Urinary bladder (tissue), 3 donors: ENCODE measurements at regions not wholly inside any gene's neighbourhood (a gene's known extent, or its start where the extent isn't known, plus 50 kb on each side); places are given as distances from the start of the nearest gene placed in this dataset.
"Not testable (repeated sequence)": the region's sequence is repeated elsewhere in the genome, so short reads cannot be mapped to it uniquely, and the experiment has no call there.

ENCODE experiments used
- DNase-seq: peaks from one replicate; pipeline ENCODE4 v3.0.0-alpha.2; 2015; ENCODE audit errors: extremely low spot score
- H3K27ac ChIP-seq: one replicate; pipeline ENCODE4 v1.5.1; 2013; ENCODE audit warnings: low read depth, mild to moderate bottlenecking, moderate library complexity
- H3K36me3 ChIP-seq: one replicate; pipeline ENCODE4 v1.6.1; 2013; ENCODE audit warnings: mild to moderate bottlenecking, moderate library complexity; ENCODE audit not compliant: insufficient read depth
- H3K4me1 ChIP-seq: one replicate; pipeline ENCODE4 v1.6.1; 2013; ENCODE audit warnings: mild to moderate bottlenecking, moderate library complexity; ENCODE audit not compliant: insufficient read depth
- H3K4me3 ChIP-seq: one replicate; pipeline ENCODE4 v1.5.1; 2013; ENCODE audit warnings: low read depth, low read length
- WGBS: extraction: QIAGEN DNeasy Blood & Tissue Kit; methylation state at CpG from one replicate; pipeline ENCODE4 v1.1.7; 2013; 5-methylcytosine and 5-hydroxymethylcytosine counted together
- donor health status: healthy with polysubstance abuse.
- donor health status: healthy.

DNA sequence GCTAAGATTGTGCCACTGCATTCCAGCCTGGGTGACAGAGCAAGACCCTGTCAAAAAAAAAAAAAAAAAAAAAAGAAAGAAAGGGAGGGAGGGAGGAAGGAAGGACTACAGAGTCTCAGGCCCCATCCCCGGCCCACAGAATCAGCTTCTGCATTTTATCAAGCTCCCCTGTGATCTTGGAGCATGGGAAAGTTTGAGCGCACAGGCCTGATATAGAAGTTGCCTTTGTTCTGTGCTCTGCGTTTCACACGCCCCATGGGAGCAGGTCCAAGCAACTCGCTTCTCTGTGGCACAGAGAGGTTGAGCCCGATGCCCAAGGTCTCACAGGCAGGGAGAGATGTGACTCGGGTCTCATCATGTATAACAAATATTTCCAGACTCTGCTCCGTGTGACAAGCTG is 101.8 kb downstream of the PHETA1 start:
- H3K36me3 ChIP-seq = no peaks in the 10 kb centered on the region
- DNase-seq = no peak
- 60% methylated on average over 8 of the region's 8 CpGs for WGBS

DNA sequence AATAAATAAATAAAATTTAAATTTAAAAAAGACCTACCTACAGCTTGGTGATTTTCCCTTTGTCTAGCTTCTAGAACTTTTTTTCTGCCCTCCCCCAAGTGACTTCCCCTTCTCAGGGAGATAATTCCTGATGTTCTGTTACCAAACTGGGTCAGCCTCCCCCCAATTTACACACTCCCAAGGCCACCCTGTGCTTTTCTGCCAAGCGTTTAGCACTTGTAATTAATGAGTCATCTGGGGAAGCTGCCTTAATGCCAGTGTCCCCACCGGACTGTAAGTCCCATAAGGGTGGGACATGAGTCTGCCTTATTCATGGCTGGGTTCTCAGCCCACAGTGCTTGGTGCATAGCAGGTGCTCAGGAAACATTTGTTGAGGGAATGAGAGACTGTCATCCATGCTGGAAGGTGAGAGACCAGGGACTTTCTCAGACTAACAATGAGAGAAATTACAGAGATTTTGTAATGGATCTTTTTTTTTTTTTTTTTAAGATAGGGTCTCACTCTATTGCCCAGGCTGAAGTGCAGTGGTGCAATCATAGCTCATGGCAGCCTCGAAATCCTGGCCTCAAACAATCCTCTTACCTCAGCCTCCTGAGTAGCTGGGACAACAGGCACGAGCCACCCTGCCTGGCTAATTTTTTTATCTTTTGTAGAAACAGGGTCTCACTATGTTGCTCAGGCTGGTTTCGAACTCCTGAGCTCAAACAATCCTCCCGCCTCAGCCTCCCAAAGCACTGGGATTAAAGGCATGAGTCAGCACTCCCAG is 106.8 kb downstream of the PHETA1 start:
- DNase-seq = no peak
- Histone ChIP-seq H3K4me3 (no peak overlapping the region), H3K4me1 (no peaks in the 10 kb centered on the region), H3K27ac (no peak overlapping the region), H3K36me3 (no peaks in the 10 kb centered on the region)
- WGBS = 78% methylated on average over 6 of the region's 6 CpGs

More for the DNA sequence above, 101.8 kb downstream of the PHETA1 start:
- Histone ChIP-seq H3K4me1 (no peaks in the 10 kb centered on the region), H3K27ac (no peak overlapping the region), H3K4me3 (no peak overlapping the region)

DNA sequence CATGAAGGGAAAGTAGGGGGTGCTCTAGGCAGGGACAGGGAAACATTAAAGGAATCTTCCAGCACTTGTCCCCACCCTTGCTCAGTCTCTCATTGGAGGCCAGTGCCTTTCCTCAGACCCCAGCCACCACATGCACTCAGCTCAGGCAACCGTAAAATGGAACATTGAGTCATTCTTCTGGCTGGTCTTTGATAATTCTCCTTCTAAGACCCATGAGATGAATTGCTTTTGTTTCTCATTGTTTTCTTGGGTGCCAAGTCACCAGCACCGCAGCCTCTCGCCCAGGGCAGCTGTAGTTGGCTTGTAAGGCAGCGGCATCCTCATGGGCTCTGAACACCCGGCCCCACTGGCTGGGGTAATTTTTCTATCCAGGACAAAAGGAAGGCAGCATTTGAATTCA is 108.2 kb downstream of the PHETA1 start:
- 88% methylated on average over 5 of the region's 5 CpGs for WGBS
- Histone ChIP-seq H3K36me3 (no peaks in the 10 kb centered on the region), H3K4me1 (no peaks in the 10 kb centered on the region), H3K27ac (no peak overlapping the region), H3K4me3 (no peak overlapping the region)
- no peak for DNase-seq

DNA sequence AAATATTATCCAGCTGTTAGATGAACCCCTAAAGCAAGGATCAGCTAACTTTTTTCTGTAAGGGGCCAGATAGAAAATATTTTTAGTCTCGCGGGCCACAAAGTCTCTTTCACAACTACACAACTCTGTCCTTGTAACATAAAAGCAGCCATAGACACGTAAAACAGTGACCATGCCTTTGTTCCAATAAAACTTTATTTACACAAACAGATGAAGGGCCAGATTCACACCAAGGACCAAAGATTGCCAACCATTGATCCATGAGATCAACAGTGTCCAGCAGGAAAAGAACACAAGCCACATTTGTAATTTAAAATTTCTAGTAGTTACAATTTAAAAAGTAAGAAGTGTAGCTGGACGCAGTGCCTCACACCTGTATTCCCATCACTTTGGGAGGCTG is 109.7 kb downstream of the PHETA1 start:
- WGBS = 91% methylated on average over 4 of the region's 4 CpGs
- Histone ChIP-seq H3K4me3 (no peak overlapping the region), H3K4me1 (no peaks in the 10 kb centered on the region), H3K36me3 (no peaks in the 10 kb centered on the region), H3K27ac (no peak overlapping the region)
- no peak for DNase-seq

DNA sequence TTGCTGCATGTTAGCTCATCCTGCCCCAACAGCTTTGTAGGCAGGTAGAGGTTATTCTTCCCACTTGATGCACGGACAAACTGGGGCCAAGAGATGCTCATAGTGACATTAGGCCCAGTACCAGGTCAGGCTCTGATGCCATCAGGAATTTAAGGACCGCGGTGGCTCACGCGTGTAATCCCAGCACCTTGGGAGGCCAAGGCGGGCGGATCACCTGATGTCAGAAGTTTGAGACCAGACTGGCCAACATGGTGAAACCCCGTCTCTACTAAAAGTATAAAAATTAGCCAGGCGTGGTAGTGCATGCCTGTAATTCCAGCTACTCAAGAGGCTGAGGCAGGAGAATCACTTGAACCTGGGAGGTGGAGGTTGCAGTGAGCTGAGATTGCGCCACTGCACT is 110.8 kb downstream of the PHETA1 start:
- H3K4me3 ChIP-seq, H3K4me1 ChIP-seq, DNase-seq, H3K36me3 ChIP-seq, H3K27ac ChIP-seq: not testable (repeated sequence)
- WGBS = 91% methylated on average over 10 of the region's 10 CpGs

DNA sequence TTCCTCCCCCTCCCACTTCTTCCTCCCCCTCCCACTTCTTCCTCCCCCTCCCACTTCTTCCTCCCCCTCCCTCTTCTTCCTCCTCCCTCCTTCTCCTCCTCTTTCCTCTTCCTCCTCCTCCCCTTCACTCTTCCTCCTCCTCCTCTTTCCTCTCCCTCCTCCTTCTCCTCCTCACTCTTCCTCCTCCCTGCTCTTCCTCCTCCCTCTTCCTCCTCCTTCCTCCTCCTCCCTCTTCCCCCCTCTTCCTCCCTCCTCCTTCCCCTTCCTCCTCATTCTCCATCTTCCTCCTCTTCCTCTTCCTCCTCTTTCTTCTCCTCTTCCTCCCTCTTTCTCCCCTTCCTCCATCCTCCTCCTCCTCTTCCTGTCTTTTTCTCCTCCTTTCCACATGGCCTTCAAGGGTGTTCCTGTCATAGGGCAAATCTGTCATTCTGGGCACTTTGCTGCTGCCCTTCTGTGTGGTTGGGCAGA is 111.4 kb downstream of the PHETA1 start:
- H3K4me1 ChIP-seq = no peaks in the 10 kb centered on the region
- no peak overlapping the region for H3K27ac ChIP-seq
- DNase-seq = no peak
- no peaks in the 10 kb centered on the region for H3K36me3 ChIP-seq
- H3K4me3 ChIP-seq = no peak overlapping the region

DNA sequence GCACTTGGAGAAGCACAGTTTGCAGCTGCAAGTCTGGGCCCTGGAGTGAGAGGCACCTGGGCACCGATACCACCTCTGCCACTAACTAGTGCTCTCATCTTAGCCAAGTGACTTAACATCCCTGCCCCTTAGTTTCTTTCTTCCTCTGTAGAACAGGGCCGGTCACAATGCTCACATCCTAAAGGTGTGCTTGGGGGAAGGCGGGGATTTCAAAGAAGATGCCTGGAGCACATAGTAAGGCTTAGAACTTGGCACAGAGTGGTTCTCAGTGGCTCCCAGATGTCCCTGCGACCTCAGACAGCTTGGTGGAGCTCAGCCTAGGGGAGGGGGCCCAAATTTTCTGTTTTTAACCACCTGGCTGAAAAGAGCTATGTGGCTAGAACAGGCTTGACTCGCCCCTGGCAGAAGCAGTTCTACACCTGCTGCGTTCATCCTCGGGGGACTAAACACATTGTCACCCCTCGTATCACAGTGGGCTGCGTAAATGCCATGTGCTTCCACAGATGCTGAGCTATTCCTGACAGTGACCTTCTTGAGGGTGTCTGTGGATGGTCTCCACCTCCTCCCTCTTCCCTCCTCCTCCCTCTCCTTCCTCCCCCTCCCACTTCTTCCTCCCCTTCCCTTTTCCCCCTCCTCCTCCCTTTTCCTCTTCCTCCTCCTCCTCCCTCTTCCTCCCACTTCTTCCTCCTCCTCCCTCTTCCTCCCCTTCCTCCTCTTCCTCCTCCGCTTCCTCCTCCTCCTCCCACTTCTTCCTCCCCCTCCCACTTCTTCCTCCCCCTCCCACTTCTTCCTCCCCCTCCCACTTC is 112.1 kb downstream of the PHETA1 start:
- no peaks in the 10 kb centered on the region for H3K36me3 ChIP-seq
- WGBS = 70% methylated on average over 10 of the region's 10 CpGs

DNA sequence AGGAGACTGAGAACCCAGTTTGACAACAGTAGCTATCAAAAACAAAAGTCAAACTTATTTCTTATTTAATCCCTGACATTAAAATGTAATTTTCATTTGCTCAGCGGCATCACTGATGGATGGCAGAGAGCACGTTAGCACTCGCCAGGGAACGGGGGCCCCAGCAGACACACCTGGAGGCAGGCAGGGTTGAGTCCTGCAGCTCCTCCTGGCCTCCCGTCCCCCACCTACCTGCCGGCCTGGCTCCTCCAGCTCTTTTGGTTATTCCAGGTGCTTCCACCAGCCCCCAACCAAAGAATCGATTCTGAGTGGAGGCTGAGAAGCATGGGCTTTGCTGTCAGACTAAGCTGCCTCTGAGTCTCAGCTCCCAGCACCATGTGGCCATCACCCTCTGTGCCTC is 113.6 kb downstream of the PHETA1 start:
- Histone ChIP-seq H3K4me3 (no peak overlapping the region), H3K4me1 (no peaks in the 10 kb centered on the region), H3K36me3 (no peaks in the 10 kb centered on the region), H3K27ac (no peak overlapping the region)
- no peak for DNase-seq
- 74% methylated on average over 7 of the region's 7 CpGs for WGBS

More for the DNA sequence above, 112.1 kb downstream of the PHETA1 start:
- Histone ChIP-seq H3K4me3 (no peak overlapping the region), H3K27ac (no peak overlapping the region), H3K4me1 (no peaks in the 10 kb centered on the region)
- DNase-seq = no peak

DNA sequence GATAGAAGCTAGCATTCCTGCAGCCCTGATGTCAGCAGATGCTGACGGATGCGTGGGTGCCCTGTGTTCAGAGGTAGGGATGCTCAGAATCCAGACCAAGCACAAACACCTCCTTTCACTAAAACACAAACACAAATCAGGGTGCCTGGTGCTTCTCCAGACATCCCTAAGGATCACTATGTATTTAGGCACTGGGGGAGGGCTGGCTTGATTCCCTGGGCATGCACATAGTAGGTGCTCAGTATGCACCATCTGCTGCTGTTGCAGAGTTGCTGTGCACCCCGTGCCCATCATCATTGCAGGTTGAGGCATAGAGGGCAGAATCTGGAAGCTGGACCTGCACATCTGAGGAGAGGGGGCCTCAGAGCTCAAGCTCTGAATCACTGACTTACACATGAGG is 114.8 kb downstream of the PHETA1 start:
- Histone ChIP-seq H3K4me1 (no peaks in the 10 kb centered on the region), H3K4me3 (no peak overlapping the region), H3K36me3 (no peaks in the 10 kb centered on the region), H3K27ac (no peak overlapping the region)
- DNase-seq = no peak
- 64% methylated on average over 3 of the region's 3 CpGs for WGBS

DNA sequence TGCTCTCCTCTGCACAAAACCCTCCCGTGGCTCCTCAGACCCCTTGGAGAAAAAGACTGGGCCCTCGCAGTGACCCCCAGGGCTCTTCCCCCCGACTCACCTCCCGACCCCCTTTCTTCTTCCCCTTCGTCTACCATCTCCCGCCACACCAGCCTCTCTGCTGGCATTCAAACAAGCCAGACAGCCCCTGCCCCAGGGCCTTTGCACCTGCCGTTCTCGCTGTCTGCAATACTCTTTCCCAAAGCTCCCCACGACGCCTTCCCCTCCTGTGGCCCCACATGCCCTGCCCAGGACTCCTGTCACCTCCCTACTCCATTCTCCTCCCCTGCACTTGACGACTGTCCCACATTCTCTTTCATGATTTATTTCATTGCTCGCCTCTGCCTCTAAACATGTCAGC is 115.7 kb downstream of the PHETA1 start:
- WGBS = 85% methylated on average over 12 of the region's 12 CpGs
- Histone ChIP-seq H3K27ac (no peak overlapping the region), H3K36me3 (no peaks in the 10 kb centered on the region), H3K4me3 (no peak overlapping the region), H3K4me1 (no peaks in the 10 kb centered on the region)
- DNase-seq = no peak

DNA sequence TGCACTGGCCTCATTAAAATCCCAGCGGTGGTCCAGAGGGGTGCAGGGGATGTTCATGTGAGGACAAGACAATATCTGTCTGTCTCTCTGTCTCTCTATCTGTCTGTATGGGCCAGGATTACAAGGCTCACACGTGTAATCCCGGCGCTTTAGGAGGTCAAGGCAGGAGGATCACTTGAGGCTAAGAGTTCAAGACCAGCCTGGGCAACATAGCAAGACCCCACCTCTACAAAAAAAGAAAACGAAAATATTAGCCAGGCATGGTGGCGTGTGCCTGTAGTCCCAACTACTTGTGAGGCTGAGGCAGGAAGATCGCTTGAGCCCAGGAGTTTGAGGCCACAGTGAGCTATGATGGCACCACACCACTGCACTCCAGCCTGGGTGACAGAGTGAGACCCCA is 117.1 kb downstream of the PHETA1 start:
- H3K4me3 ChIP-seq = no peak overlapping the region
- WGBS = 92% methylated on average over 7 of the region's 7 CpGs
- no peaks in the 10 kb centered on the region for H3K4me1 ChIP-seq
- DNase-seq = no peak
- no peak overlapping the region for H3K27ac ChIP-seq
- no peaks in the 10 kb centered on the region for H3K36me3 ChIP-seq

DNA sequence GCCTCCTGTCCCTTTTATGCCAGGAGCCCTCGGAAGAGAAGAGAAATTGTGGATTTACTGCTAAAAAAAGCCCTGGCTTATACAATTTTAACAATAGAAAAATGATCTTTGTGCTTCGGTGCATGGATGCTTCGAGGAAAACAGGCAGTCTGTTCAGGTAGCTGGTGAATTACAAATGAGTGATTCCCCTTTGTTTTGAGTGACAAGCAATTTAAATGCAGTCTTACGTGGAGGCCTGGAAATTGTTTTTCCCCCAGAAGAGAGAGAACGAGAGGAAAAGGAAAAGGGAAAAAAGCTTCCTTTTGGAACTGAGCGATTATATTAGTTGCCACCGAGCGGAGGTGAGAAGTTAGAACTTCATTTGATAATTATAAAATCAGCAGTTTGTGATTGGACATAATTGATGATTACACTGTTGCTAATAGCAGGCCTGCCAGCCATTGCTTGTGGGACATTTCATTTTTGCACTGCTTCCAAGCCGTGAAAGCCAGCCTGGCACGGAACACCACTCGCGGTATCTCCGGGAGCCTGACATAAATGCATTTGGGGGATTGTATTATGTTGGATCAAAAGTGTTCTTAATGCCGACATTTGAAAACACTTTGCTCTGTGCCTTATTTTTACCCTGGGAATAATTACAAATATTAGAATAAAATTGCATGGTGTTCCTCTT is 117.7 kb downstream of the PHETA1 start:
- no peaks in the 10 kb centered on the region for H3K4me1 ChIP-seq
- DNase-seq = no peak
- no peak overlapping the region for H3K4me3 ChIP-seq
- H3K36me3 ChIP-seq = no peaks in the 10 kb centered on the region
- H3K27ac ChIP-seq = no peak overlapping the region
- 79% methylated on average over 14 of the region's 14 CpGs for WGBS

DNA sequence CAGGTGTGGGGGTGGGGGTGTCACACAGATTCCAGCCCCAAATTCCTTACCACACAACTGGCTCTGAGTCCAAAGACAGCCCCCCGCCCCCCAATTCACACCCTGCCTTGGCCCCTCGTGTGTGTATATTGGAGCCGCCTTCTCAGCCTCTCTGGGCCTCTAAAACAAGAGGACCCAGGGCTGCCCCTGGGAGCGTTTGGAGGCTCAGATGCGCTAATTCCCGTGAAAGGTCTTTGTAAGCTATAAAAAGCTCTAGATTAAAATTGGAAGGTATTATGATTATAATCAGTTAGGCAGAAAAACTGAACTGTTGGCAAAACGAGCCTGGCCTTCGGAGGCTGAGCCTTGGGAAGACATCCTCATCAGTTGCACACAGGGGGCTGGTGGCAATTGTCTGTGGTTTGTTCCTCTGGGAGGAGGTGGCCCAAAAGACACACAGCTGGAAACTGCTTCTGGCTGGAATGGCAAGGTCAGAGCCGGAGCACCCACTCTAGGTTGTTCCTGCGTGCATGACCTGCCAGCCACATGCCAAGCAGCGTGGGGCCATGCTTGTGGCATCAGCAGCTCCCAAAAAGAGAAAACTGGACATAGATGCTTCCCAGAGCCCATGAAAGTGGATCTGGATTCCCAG is 118.5 kb downstream of the PHETA1 start:
- WGBS = 78% methylated on average over 11 of the region's 11 CpGs
- H3K27ac ChIP-seq = no peak overlapping the region
- no peak for DNase-seq
- no peaks in the 10 kb centered on the region for H3K4me1 ChIP-seq
- H3K36me3 ChIP-seq = no peaks in the 10 kb centered on the region
- no peak overlapping the region for H3K4me3 ChIP-seq
